NCI-H2107 (cell line): ENCODE measurements at regions not wholly inside any gene's neighbourhood (a gene's known extent, or its start where the extent isn't known, plus 50 kb on each side); places are given as distances from the start of the nearest gene placed in this dataset.

ENCODE experiments used
- DNase-seq: peaks from one replicate; lab custom pipeline; 2025; lab: John Stamatoyannopoulos, UW

DNA sequence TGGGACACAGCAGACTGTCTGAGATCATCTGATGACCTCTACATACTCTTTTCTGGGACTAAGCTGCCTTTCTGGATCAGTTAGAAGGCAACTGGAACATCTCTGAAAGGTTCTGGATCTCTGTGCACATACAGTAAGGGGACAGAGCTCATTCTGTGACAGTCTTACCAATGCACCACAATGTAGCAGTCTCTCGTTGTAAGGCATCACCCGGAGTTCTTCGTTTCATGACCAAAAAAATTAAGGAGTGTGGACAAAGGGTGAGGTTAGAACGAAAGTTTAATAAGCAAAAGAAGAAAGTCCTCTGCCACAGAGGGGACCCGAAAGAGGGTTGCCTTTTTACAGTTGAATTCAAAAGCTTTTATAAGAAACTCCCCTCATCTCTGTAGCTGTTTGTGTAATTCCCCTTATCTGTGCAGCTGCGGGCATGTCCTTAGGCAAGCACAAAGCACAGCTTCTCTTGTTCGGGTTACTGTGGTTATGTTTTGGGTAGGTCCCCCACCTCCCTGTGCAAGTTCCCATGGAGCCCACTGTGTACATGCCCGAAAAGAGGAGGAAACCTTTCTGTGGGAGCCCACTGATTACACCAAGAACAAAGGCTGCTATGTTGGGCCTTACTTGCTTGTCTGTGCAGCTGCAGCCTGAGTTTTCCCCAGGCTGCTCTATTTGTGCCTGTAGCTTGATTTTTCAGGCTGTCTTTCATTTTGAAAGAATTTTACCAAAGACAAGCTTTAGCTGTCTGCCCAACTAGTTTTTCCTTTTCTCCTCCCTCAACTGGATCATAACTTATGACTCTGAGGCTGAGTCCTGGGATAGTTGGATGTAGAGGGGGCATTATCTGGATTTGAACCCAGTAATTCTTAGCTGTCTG lies 53.1 kb upstream of the CACNA1E start:
- DNase-seq, result no peak
